ENCODE measurements at regions not wholly inside any gene's neighbourhood (a gene's known extent, or its start where the extent isn't known, plus 50 kb on each side); places are given as distances from the start of the nearest gene placed in this dataset.

DNA sequence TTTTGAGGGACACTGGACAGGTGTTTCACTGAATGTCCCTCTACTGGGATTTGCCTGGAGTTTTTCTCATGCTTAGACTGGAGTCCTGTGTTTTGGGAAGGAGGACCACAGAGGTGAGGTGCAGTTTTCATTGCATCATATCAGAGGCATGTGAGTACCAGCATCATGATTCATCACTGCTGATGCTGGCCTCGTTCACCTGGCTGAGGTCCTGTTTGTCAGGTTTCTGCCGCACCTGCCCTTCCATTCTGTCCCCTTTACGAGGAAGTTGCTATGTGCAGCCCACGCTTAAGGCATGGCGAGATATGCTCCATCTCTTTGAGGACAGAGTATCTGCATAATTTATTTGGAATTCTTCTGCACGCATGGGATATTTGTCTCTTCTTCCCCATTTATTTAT is 162.1 kb downstream of the TENT4A start:
- TF ChIP-seq TCF12 (IDR thresholded peaks at IDR 0.05; ENCODE audit: low read depth) (no peak), YY1 (IDR thresholded peaks at IDR 0.05; ENCODE audit: low read depth) (no peak), EGR1 (IDR thresholded peaks at IDR 0.05) (no peak), CREB1 (IDR thresholded peaks at IDR 0.05; ENCODE audit: low read depth) (no peak), TEAD4 (IDR thresholded peaks at IDR 0.05) (no peak), FOXM1 (IDR thresholded peaks at IDR 0.05; ENCODE audit: borderline replicate concordance, low read depth) (no peak), RAD21 (IDR thresholded peaks at IDR 0.05; ENCODE audit: low read depth) (no peak), TAF1 (IDR thresholded peaks at IDR 0.05; ENCODE audit: low read depth) (no peak), EP300 (IDR thresholded peaks at IDR 0.05; ENCODE audit: borderline replicate concordance) (no peak), ZBTB7A (IDR thresholded peaks at IDR 0.05; ENCODE audit: low read depth) (no peak), NFIC (IDR thresholded peaks at IDR 0.05) (no peak), CEBPB (IDR thresholded peaks at IDR 0.05) (no peak)
- TF ChIP-seq, protein P1, sequence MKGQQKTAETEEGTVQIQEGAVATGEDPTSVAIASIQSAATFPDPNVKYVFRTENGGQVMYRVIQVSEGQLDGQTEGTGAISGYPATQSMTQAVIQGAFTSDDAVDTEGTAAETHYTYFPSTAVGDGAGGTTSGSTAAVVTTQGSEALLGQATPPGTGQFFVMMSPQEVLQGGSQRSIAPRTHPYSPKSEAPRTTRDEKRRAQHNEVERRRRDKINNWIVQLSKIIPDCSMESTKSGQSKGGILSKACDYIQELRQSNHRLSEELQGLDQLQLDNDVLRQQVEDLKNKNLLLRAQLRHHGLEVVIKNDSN (IDR thresholded peaks at IDR 0.05), result no peak
- TF ChIP-seq, protein P2, sequence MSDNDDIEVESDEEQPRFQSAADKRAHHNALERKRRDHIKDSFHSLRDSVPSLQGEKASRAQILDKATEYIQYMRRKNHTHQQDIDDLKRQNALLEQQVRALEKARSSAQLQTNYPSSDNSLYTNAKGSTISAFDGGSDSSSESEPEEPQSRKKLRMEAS (IDR thresholded peaks at IDR 0.05), result no peak
- TF ChIP-seq, protein P3, sequence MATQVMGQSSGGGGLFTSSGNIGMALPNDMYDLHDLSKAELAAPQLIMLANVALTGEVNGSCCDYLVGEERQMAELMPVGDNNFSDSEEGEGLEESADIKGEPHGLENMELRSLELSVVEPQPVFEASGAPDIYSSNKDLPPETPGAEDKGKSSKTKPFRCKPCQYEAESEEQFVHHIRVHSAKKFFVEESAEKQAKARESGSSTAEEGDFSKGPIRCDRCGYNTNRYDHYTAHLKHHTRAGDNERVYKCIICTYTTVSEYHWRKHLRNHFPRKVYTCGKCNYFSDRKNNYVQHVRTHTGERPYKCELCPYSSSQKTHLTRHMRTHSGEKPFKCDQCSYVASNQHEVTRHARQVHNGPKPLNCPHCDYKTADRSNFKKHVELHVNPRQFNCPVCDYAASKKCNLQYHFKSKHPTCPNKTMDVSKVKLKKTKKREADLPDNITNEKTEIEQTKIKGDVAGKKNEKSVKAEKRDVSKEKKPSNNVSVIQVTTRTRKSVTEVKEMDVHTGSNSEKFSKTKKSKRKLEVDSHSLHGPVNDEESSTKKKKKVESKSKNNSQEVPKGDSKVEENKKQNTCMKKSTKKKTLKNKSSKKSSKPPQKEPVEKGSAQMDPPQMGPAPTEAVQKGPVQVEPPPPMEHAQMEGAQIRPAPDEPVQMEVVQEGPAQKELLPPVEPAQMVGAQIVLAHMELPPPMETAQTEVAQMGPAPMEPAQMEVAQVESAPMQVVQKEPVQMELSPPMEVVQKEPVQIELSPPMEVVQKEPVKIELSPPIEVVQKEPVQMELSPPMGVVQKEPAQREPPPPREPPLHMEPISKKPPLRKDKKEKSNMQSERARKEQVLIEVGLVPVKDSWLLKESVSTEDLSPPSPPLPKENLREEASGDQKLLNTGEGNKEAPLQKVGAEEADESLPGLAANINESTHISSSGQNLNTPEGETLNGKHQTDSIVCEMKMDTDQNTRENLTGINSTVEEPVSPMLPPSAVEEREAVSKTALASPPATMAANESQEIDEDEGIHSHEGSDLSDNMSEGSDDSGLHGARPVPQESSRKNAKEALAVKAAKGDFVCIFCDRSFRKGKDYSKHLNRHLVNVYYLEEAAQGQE (IDR thresholded peaks at IDR 0.05; ENCODE audit: low read depth), result no peak

DNA sequence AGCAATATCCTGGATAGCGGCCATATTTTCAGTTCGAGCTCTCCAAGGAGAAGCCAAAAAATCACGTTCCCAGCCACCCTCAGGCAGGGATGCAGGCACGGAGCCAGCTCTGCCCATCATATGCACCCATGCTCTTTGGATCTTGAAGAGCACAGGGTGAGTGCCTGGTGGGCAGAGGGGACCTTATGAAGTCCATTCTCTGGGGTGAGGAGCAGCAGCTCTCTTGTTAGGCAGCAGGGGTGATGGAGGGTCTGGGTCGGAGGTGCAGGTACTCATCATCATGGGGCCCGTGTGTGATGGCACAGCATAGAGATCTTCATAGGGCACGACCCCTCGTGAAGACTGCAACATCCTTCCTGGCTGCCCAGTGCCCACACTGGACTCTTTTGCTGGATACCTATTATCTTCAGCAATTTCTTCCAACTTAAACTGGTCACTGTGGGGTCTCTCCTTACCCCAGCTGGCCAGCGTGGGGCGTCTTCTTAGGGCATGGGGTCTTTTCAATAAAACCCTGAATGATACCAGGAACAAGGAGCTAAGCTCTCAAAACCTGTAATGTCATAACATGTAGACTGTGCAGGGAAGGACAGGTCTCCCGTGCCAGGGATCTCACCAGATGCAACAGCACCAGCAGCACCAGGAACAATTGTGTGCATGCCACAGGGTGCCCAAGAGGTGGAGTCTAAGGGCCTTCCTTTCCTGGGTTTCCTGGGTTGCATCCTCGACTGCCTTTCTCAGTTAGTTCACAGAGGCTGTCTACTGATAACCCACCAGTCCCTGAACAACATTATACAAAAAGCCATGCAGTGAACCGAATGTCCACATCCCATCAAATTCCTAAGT is 165.0 kb downstream of the TENT4A start:
- no peak for TF ChIP-seq CEBPB (IDR thresholded peaks at IDR 0.05)
- no peak for TF ChIP-seq TAF1 (IDR thresholded peaks at IDR 0.05; ENCODE audit: low read depth)
- TF ChIP-seq, protein P1 (IDR thresholded peaks at IDR 0.05), result no peak
- no peak for TF ChIP-seq ZBTB7A (IDR thresholded peaks at IDR 0.05; ENCODE audit: low read depth)
- TF ChIP-seq EP300 (IDR thresholded peaks at IDR 0.05; ENCODE audit: borderline replicate concordance), result no peak
- TF ChIP-seq, protein P3 (IDR thresholded peaks at IDR 0.05; ENCODE audit: low read depth), result no peak
- no peak for TF ChIP-seq NFIC (IDR thresholded peaks at IDR 0.05)
- no peak for TF ChIP-seq TCF12 (IDR thresholded peaks at IDR 0.05; ENCODE audit: low read depth)
- no peak for TF ChIP-seq FOXM1 (IDR thresholded peaks at IDR 0.05; ENCODE audit: borderline replicate concordance, low read depth)
- no peak for TF ChIP-seq TEAD4 (IDR thresholded peaks at IDR 0.05)

DNA sequence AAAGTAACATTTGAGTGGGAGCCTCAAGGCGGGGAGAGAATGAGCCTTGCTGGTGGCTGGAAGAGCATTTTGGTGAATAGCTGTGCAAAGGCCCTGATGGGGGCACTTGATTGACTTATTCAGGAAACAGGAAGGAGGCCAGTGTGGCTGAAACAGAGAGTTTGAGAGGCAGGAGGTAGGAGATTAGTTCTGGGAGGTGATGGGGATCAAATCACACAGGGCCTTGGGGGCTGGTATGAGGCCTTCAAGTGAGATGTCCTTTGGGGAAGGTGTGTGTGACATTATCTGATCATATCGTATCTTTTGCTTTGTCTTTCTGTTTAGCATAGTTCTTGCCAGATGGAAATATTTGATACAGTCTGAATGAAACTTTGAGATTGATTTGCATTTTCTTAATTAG is 172.3 kb downstream of the TENT4A start:
- no peak for TF ChIP-seq EGR1 (IDR thresholded peaks at IDR 0.05)
- no peak for TF ChIP-seq TCF12 (IDR thresholded peaks at IDR 0.05; ENCODE audit: low read depth)
- no peak for TF ChIP-seq TEAD4 (IDR thresholded peaks at IDR 0.05)
- TF ChIP-seq YY1 (IDR thresholded peaks at IDR 0.05; ENCODE audit: low read depth), result no peak

DNA sequence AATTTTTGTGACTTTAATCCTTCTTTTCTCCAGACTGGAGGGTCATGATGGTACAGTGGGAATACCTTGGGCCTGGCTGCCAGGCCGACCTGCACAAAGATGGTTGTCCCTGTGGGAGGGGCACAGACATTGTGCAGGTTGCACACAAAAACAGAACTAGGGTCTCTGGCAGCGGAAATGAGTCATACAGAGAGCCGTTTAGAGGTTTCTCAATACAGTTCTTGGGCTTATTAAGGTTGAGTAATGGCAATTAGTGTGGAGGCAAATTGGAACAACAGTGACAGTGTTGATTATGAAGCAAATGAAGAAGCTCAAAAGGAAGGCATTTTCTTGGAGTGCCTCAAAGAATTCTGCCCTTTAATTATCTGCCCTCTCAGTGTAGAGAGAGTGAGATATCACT is 173.6 kb downstream of the TENT4A start:
- TF ChIP-seq, protein P1 (IDR thresholded peaks at IDR 0.05), result no peak
- no peak for TF ChIP-seq TCF12 (IDR thresholded peaks at IDR 0.05; ENCODE audit: low read depth)
- TF ChIP-seq NFIC (IDR thresholded peaks at IDR 0.05), result no peak
- no peak for TF ChIP-seq EGR1 (IDR thresholded peaks at IDR 0.05)
- no peak for TF ChIP-seq EP300 (IDR thresholded peaks at IDR 0.05; ENCODE audit: borderline replicate concordance)
- no peak for TF ChIP-seq TEAD4 (IDR thresholded peaks at IDR 0.05)
- no peak for TF ChIP-seq TAF1 (IDR thresholded peaks at IDR 0.05; ENCODE audit: low read depth)
- TF ChIP-seq, protein P3 (IDR thresholded peaks at IDR 0.05; ENCODE audit: low read depth), result no peak
- TF ChIP-seq, protein P2 (IDR thresholded peaks at IDR 0.05), result no peak
- no peak for TF ChIP-seq CEBPB (IDR thresholded peaks at IDR 0.05)
- TF ChIP-seq CREB1 (IDR thresholded peaks at IDR 0.05; ENCODE audit: low read depth), result no peak
- TF ChIP-seq YY1 (IDR thresholded peaks at IDR 0.05; ENCODE audit: low read depth), result no peak
- TF ChIP-seq FOXM1 (IDR thresholded peaks at IDR 0.05; ENCODE audit: borderline replicate concordance, low read depth), result no peak
- no peak for TF ChIP-seq RAD21 (IDR thresholded peaks at IDR 0.05; ENCODE audit: low read depth)
- TF ChIP-seq ZBTB7A (IDR thresholded peaks at IDR 0.05; ENCODE audit: low read depth), result no peak

All from Ishikawa (cell line).